GM23248 (cell line): ENCODE measurements at regions not wholly inside any gene's neighbourhood (a gene's known extent, or its start where the extent isn't known, plus 50 kb on each side); places are given as distances from the start of the nearest gene placed in this dataset.

Source experiments
- DNase-seq: peaks from one replicate; pipeline ENCODE4 v3.0.0-alpha.2; 2015
- H2AFZ ChIP-seq: fragments of 200-600 bp; sonication (generic); 2 replicates; pipeline ENCODE4 v1.6.1; 2016; ENCODE audit warnings: antibody characterized with exemption
- H3F3A ChIP-seq: fragments of 200-600 bp; sonication (generic); 2 replicates; pipeline ENCODE4 v1.6.1; 2016; ENCODE audit warnings: mild to moderate bottlenecking, antibody characterized with exemption, mixed run types; ENCODE audit not compliant: insufficient read depth
- H3K27ac ChIP-seq: fragments of 200-600 bp; sonication (generic); 2 replicates; pipeline ENCODE4 v1.5.1; 2016; ENCODE audit warnings: mild to moderate bottlenecking
- H3K27me3 ChIP-seq: fragments of 200-600 bp; sonication (generic); replicated peaks from 2 replicates; pipeline ENCODE4 v1.6.1; 2016; ENCODE audit warnings: mild to moderate bottlenecking; ENCODE audit not compliant: insufficient read depth
- H3K36me3 ChIP-seq: fragments of 200-600 bp; sonication (generic); 2 replicates; pipeline ENCODE4 v1.6.1; 2016; ENCODE audit warnings: low read depth, mild to moderate bottlenecking
- H3K4me1 ChIP-seq: fragments of 200-600 bp; sonication (generic); 2 replicates; pipeline ENCODE4 v1.6.1; 2016; ENCODE audit warnings: mild to moderate bottlenecking; ENCODE audit not compliant: insufficient read depth
- H3K4me2 ChIP-seq: fragments of 200-600 bp; sonication (generic); one replicate; pipeline ENCODE4 v1.6.1; 2016; ENCODE audit warnings: mild to moderate bottlenecking; ENCODE audit not compliant: unreplicated experiment
- H3K4me3 ChIP-seq: fragments of 200-600 bp; sonication (generic); 2 replicates; pipeline ENCODE4 v1.5.1; 2016; ENCODE audit warnings: mild to moderate bottlenecking
- H3K79me2 ChIP-seq: fragments of 200-600 bp; sonication (generic); 2 replicates; pipeline ENCODE4 v1.6.1; 2016; ENCODE audit warnings: mild to moderate bottlenecking; ENCODE audit not compliant: insufficient read depth
- H3K9ac ChIP-seq: fragments of 200-600 bp; sonication (generic); 2 replicates; pipeline ENCODE4 v1.6.1; 2016; ENCODE audit warnings: mild to moderate bottlenecking
- H3K9me2 ChIP-seq: fragments of 200-600 bp; sonication (generic); 2 replicates; pipeline ENCODE4 v1.6.1; 2016; ENCODE audit warnings: mixed run types, mild to moderate bottlenecking, moderate library complexity; ENCODE audit not compliant: insufficient read depth
- H3K9me3 ChIP-seq: fragments of 200-600 bp; sonication (generic); one replicate; pipeline ENCODE4 v1.6.1; 2017; ENCODE audit warnings: low read depth
- H4K20me1 ChIP-seq: fragments of 200-600 bp; sonication (generic); 2 replicates; pipeline ENCODE4 v1.6.0; 2016; ENCODE audit not compliant: insufficient read depth
- EZH2 ChIP-seq: fragments of 200-600 bp; sonication (generic); IDR thresholded peaks from 2 replicates; pipeline ENCODE4 v1.6.1; 2018; ENCODE audit warnings: antibody characterized with exemption, mild to moderate bottlenecking; ENCODE audit not compliant: insufficient read depth, poor library complexity, severe bottlenecking
- EZH2phosphoT487 ChIP-seq: fragments of 200-600 bp; sonication (generic); IDR thresholded peaks from 2 replicates; pipeline ENCODE4 v1.6.1; 2018; ENCODE audit warnings: antibody characterized with exemption, moderate library complexity, mild to moderate bottlenecking, low read depth; ENCODE audit not compliant: insufficient read depth
- WGBS, 2 experiments: methylation state at CpG; one replicate each; pipeline ENCODE4 v1.1.6; 2015 to 2017; ENCODE audit warnings: low lambda C conversion rate in 2 of 2, low coverage in 1 of 2; ENCODE audit errors: missing lambda C conversion rate in 2 of 2; 5-methylcytosine and 5-hydroxymethylcytosine counted together
- in situ Hi-C: fragments of 300-500 bp; cut with MboI; formaldehyde crosslinking; loops from 2 replicates; pipeline ENCODE4 v1.15.0; 2020

GRCh38 chr20:17140894-17141293 is 85.9 kb upstream of the PCSK2 start:
- TF ChIP-seq EZH2, result no peak
- TF ChIP-seq EZH2phosphoT487, result no peak
- no peak overlapping the region for H3K27ac ChIP-seq
- H3K9me2 ChIP-seq, result no peaks in the 10 kb centered on the region
- no peaks in the 10 kb centered on the region for H3K36me3 ChIP-seq
- no peak overlapping the region for H3K4me2 ChIP-seq
- H3K9ac ChIP-seq, result no peak overlapping the region
- in situ Hi-C loops, result no loop called here
- no peaks in the 10 kb centered on the region for H3K27me3 ChIP-seq
- H3K9me3 ChIP-seq, result no peaks in the 10 kb centered on the region
- H3K4me3 ChIP-seq, result no peak overlapping the region
- no peaks in the 10 kb centered on the region for H4K20me1 ChIP-seq
- no peak overlapping the region for H2AFZ ChIP-seq
- no peaks in the 10 kb centered on the region for H3K4me1 ChIP-seq
- no peak for DNase-seq
- no peaks in the 10 kb centered on the region for H3F3A ChIP-seq
- H3K79me2 ChIP-seq, result no peaks in the 10 kb centered on the region
- WGBS, 2 experiments, result 30 to 32% methylated on average over 3 of the region's 3 CpGs

GRCh38 chr20:17141568-17141967 is 85.3 kb upstream of the PCSK2 start:
- DNase-seq, result no peak
- Histone ChIP-seq H3K9ac (no peak overlapping the region), H3K27ac (no peak overlapping the region), H3K79me2 (no peaks in the 10 kb centered on the region), H3K4me3 (no peak overlapping the region), H3K36me3 (no peaks in the 10 kb centered on the region), H3K9me3 (no peaks in the 10 kb centered on the region), H3K27me3 (no peaks in the 10 kb centered on the region), H4K20me1 (no peaks in the 10 kb centered on the region), H3K4me1 (no peaks in the 10 kb centered on the region), H2AFZ (no peak overlapping the region), H3K4me2 (no peak overlapping the region), H3F3A (no peaks in the 10 kb centered on the region), H3K9me2 (no peaks in the 10 kb centered on the region)
- 2% methylated on average over 4 of the region's 4 CpGs for WGBS, 2 experiments
- in situ Hi-C loops, result no loop called here
- TF ChIP-seq EZH2 (no peak), EZH2phosphoT487 (no peak)

- DNase-seq, result no peak
- H3K36me3 ChIP-seq, result no peaks in the 10 kb centered on the region
- no peaks in the 10 kb centered on the region for H3K9me3 ChIP-seq
- no peak overlapping the region for H3K9ac ChIP-seq
- H3K4me3 ChIP-seq, result no peak overlapping the region
- no peak overlapping the region for H2AFZ ChIP-seq
- H3K79me2 ChIP-seq, result no peaks in the 10 kb centered on the region
- no peaks in the 10 kb centered on the region for H3K9me2 ChIP-seq
- 35 to 45% methylated on average over 3 of the region's 3 CpGs for WGBS, 2 experiments
- no peak overlapping the region for H3K4me2 ChIP-seq
- H4K20me1 ChIP-seq, result no peaks in the 10 kb centered on the region
- no peaks in the 10 kb centered on the region for H3K27me3 ChIP-seq
- H3K27ac ChIP-seq, result no peak overlapping the region
- TF ChIP-seq EZH2 (no peak), EZH2phosphoT487 (no peak)
- no peaks in the 10 kb centered on the region for H3K4me1 ChIP-seq
- no peaks in the 10 kb centered on the region for H3F3A ChIP-seq
- in situ Hi-C loops, result no loop called here
Measured at GRCh38 chr20:17142666-17143065, 84.2 kb upstream of the PCSK2 start.

- in situ Hi-C loops, result no loop called here
- H4K20me1 ChIP-seq, result no peaks in the 10 kb centered on the region
- 0 to 10% methylated on average over 1 of the region's 1 CpG for WGBS, 2 experiments
Measured at GRCh38 chr20:17150858-17151257, 76.0 kb upstream of the PCSK2 start.

GRCh38 chr20:17155401-17155800 is 71.4 kb upstream of the PCSK2 start:
- TF ChIP-seq EZH2phosphoT487, result no peak
- no peak for TF ChIP-seq EZH2
- DNase-seq, result no peak
- in situ Hi-C loops, result no loop called here
- H3K4me2 ChIP-seq, result no peak overlapping the region
- no peaks in the 10 kb centered on the region for H3K9me3 ChIP-seq
- H2AFZ ChIP-seq, result no peak overlapping the region
- H3K79me2 ChIP-seq, result no peaks in the 10 kb centered on the region
- H3K9ac ChIP-seq, result no peak overlapping the region
- H3K27ac ChIP-seq, result no peak overlapping the region
- 26 to 35% methylated on average over 6 of the region's 6 CpGs for WGBS, 2 experiments
- no peaks in the 10 kb centered on the region for H3K9me2 ChIP-seq
- H3F3A ChIP-seq, result no peaks in the 10 kb centered on the region
- no peaks in the 10 kb centered on the region for H3K27me3 ChIP-seq
- H3K4me1 ChIP-seq, result no peaks in the 10 kb centered on the region
- H3K36me3 ChIP-seq, result no peaks in the 10 kb centered on the region
- no peaks in the 10 kb centered on the region for H4K20me1 ChIP-seq
- H3K4me3 ChIP-seq, result no peak overlapping the region

More at GRCh38 chr20:17150858-17151257, 76.0 kb upstream of the PCSK2 start:
- no peak overlapping the region for H3K4me3 ChIP-seq
- no peaks in the 10 kb centered on the region for H3K4me1 ChIP-seq
- H3K36me3 ChIP-seq, result no peaks in the 10 kb centered on the region
- H3F3A ChIP-seq, result no peaks in the 10 kb centered on the region
- no peaks in the 10 kb centered on the region for H3K9me2 ChIP-seq
- H3K27me3 ChIP-seq, result no peaks in the 10 kb centered on the region
- TF ChIP-seq EZH2 (no peak), EZH2phosphoT487 (no peak)
- H2AFZ ChIP-seq, result no peak overlapping the region
- no peak overlapping the region for H3K27ac ChIP-seq
- H3K79me2 ChIP-seq, result no peaks in the 10 kb centered on the region
- no peak overlapping the region for H3K4me2 ChIP-seq
- no peak overlapping the region for H3K9ac ChIP-seq
- H3K9me3 ChIP-seq, result no peaks in the 10 kb centered on the region
- no peak for DNase-seq
